BJ (cell line): ENCODE measurements at regions not wholly inside any gene's neighbourhood (a gene's known extent, or its start where the extent isn't known, plus 50 kb on each side); places are given as distances from the start of the nearest gene placed in this dataset.

Source experiments
- CTCF ChIA-PET: fragments of 350-600 bp; formaldehyde crosslinking; extraction: SDS; loops from one replicate; lab custom pipeline; 2021; ENCODE audit warnings: antibody characterized with exemption, inconsistent platforms; lab: Yijun Ruan, JAX
- POLR2A ChIA-PET: fragments of 300-600 bp; sonication (Branson Sonifier 250); formaldehyde crosslinking; extraction: SDS; loops from one replicate; lab custom pipeline; 2021; ENCODE audit warnings: antibody characterized with exemption; lab: Charles Lee
- DNase-seq: peaks from one replicate; pipeline ENCODE4 v3.0.0-alpha.2; 2011; ENCODE audit warnings: low read depth
- H3K27me3 ChIP-seq: 2 replicates; pipeline ENCODE4 v1.6.0; 2011; ENCODE audit warnings: low read length; ENCODE audit not compliant: control insufficient read depth, insufficient read depth
- H3K36me3 ChIP-seq: 2 replicates; pipeline ENCODE4 v1.5.1; 2011; ENCODE audit warnings: low read length; ENCODE audit not compliant: control insufficient read depth, insufficient read depth
- H3K4me3 ChIP-seq: 2 replicates; pipeline ENCODE4 v1.5.1; 2011; ENCODE audit warnings: low read depth, mild to moderate bottlenecking, control low read depth, low read length
- CTCF ChIP-seq: IDR thresholded peaks from 2 replicates; pipeline ENCODE4 v1.5.1; 2011; ENCODE audit warnings: low read depth, mild to moderate bottlenecking, control low read depth, inconsistent platforms, low read length, moderate library complexity; ENCODE audit not compliant: insufficient read depth

- CTCF ChIA-PET, result no interaction called here
- Histone ChIP-seq H3K4me3 (no peak overlapping the region), H3K27me3 (no peaks in the 10 kb centered on the region), H3K36me3 (no peaks in the 10 kb centered on the region)
- POLR2A ChIA-PET, result no interaction called here
- TF ChIP-seq CTCF, result no peak
- no peak for DNase-seq
These were observed 52.2 kb upstream of the C10orf90 start for GRCh38 chr10:126722726-126723125.

GRCh38 chr10:126723226-126723625 is 52.7 kb upstream of the C10orf90 start:
- DNase-seq, result no peak
- Histone ChIP-seq H3K4me3 (no peak overlapping the region), H3K27me3 (no peaks in the 10 kb centered on the region), H3K36me3 (no peaks in the 10 kb centered on the region)
- ChIA-PET CTCF (interaction anchor here (1.0 kb wide), 1 partner anchor 20 kb away, joined by 4 read pairs; no protein-coding TSS in a partner anchor), POLR2A (no interaction called here)
- no peak for TF ChIP-seq CTCF

- Histone ChIP-seq H3K27me3 (no peaks in the 10 kb centered on the region), H3K36me3 (no peaks in the 10 kb centered on the region), H3K4me3 (no peak overlapping the region)
- TF ChIP-seq CTCF, result no peak
- ChIA-PET POLR2A (no interaction called here), CTCF (no interaction called here)
- no peak for DNase-seq
These were observed 58.9 kb upstream of the C10orf90 start for GRCh38 chr10:126729314-126729870.

GRCh38 chr10:126730856-126731609 is 60.5 kb upstream of the C10orf90 start:
- no peaks in the 10 kb centered on the region for H3K36me3 ChIP-seq
- no peak overlapping the region for H3K4me3 ChIP-seq
- DNase-seq, result no peak
- CTCF ChIA-PET, result no interaction called here
- TF ChIP-seq CTCF, result no peak
- POLR2A ChIA-PET, result no interaction called here
- no peaks in the 10 kb centered on the region for H3K27me3 ChIP-seq

GRCh38 chr10:126731610-126731990 is 61.1 kb upstream of the C10orf90 start:
- TF ChIP-seq CTCF, result no peak
- Histone ChIP-seq H3K27me3 (no peaks in the 10 kb centered on the region), H3K36me3 (no peaks in the 10 kb centered on the region), H3K4me3 (no peak overlapping the region)
- ChIA-PET POLR2A (no interaction called here), CTCF (no interaction called here)
- no peak for DNase-seq
